BLaER1 treated with 17β-estradiol and CSF1 and Interleukin-3, amounts not matched to agents 10 nM and 100 nM (cell line): ENCODE measurements at regions not wholly inside any gene's neighbourhood (a gene's known extent, or its start where the extent isn't known, plus 50 kb on each side); places are given as distances from the start of the nearest gene placed in this dataset.

Experiments
- H3K27ac ChIP-seq, 11 experiments: shearing (Covaris generic); formaldehyde crosslinking; 2 replicates each; pipeline ENCODE4 v1.8.1; 2022
- H3K27me3 ChIP-seq, 11 experiments: shearing (Covaris generic); formaldehyde crosslinking; 2 replicates each; pipeline ENCODE4 v1.8.1; 2022
- H3K36me3 ChIP-seq, 11 experiments: shearing (Covaris generic); formaldehyde crosslinking; 2 replicates each; pipeline ENCODE4 v1.8.1; 2022
- H3K4me1 ChIP-seq, 10 experiments: shearing (Covaris generic); formaldehyde crosslinking; 2 replicates each; pipeline ENCODE4 v1.8.1; 2022
- H3K4me2 ChIP-seq, 11 experiments: shearing (Covaris generic); formaldehyde crosslinking; 2 replicates each; pipeline ENCODE4 v1.8.1; 2022
- H3K4me3 ChIP-seq, 10 experiments: shearing (Covaris generic); formaldehyde crosslinking; 2 replicates each; pipeline ENCODE4 v1.8.1; 2022
- H3K9ac ChIP-seq, 11 experiments: shearing (Covaris generic); formaldehyde crosslinking; 2 replicates each; pipeline ENCODE4 v1.8.1; 2022
- H3K9me3 ChIP-seq, 11 experiments: shearing (Covaris generic); formaldehyde crosslinking; replicated peaks in 1 of 11; 2 replicates each; pipeline ENCODE4 v1.8.1; 2022
- H4K20me1 ChIP-seq, 11 experiments: shearing (Covaris generic); formaldehyde crosslinking; 2 replicates each; pipeline ENCODE4 v1.8.1; 2022
- Cebpa-rat ChIP-seq, 11 experiments: shearing (Covaris generic); IDR thresholded peaks; 2 replicates each; pipeline ENCODE4 v1.8.1; 2022

DNA sequence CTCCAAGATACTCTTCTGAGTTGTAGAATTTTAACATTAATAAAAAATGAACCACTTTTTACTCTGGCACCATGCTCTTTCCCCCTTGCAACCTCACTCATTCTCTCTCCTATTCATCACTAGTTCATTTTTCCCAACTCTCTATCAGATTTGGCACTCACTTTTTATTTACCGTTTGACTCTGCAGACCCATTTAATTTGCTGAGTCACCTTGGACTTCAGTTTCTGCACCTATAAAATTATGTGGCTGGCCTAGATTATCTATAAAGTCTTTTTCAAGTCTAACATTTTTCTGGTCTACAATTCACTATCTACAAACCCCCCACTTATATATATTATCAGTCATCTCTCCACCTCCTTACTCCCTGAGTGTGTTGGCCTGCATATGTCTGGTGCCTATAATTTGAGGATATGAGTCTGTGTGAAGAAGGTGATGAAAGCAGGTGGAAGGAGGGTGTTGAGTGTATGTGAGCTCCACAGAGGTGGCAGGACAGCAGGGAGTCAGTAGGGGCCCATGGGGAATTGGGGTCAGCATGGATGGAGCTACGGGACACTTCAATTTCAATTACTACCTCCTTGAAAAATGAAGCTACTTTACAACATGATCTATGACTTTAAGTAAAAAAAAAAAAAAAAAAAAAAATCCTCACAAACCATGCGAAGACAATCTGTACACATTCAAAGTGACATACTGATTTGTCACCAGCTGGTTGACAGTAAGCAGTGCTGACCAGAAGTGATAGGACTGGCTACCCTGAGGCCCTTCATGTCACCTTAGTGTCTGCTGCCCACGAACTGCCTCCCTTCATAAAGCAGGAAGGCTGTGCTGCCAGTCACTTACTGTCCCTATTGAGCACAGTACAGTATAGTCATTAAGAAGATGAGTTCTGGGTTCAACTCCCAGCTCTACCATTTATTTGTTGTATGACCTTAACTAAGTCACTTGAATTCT, 334.2 kb upstream of the IL12A start:
- no peak overlapping the region for H3K9ac ChIP-seq
- no peak overlapping the region for H3K27ac ChIP-seq
- H3K27me3 ChIP-seq = no peaks in the 10 kb centered on the region
- no peaks in the 10 kb centered on the region for H3K36me3 ChIP-seq
- H3K4me2 ChIP-seq = no peak overlapping the region
- TF ChIP-seq Cebpa-rat (IDR thresholded peaks at IDR 0.05) = no peak
- no peak overlapping the region for H3K4me3 ChIP-seq
- no peaks in the 10 kb centered on the region for H3K4me1 ChIP-seq
- H4K20me1 ChIP-seq = no peaks in the 10 kb centered on the region
- H3K9me3 ChIP-seq = no peaks in the 10 kb centered on the region

DNA sequence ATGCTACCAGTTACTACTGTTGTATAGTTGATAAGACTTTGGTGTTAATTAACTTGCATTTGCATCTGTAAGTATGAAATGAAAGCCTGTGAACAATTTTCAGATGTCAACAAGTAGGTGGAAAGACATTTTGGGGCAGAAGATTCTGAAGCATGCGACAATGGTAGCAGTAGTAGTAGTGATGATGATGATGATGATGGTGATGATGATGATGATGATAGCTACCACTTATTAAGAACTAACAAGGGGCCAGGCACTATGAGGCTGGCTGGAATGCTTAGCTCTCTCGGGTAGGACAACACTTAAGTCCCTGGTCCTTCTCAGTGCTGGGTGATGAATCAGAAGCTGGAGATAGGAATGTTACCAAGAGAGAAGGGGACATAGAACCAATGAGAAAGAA, 333.4 kb upstream of the IL12A start:
- no peaks in the 10 kb centered on the region for H3K4me1 ChIP-seq
- H3K27me3 ChIP-seq = no peaks in the 10 kb centered on the region
- no peak overlapping the region for H3K4me3 ChIP-seq
- no peaks in the 10 kb centered on the region for H3K36me3 ChIP-seq
- H3K27ac ChIP-seq = no peak overlapping the region
- H3K9ac ChIP-seq = no peak overlapping the region
- TF ChIP-seq Cebpa-rat (IDR thresholded peaks at IDR 0.05) = no peak
- no peaks in the 10 kb centered on the region for H3K9me3 ChIP-seq
- no peaks in the 10 kb centered on the region for H4K20me1 ChIP-seq
- H3K4me2 ChIP-seq = no peak overlapping the region

DNA sequence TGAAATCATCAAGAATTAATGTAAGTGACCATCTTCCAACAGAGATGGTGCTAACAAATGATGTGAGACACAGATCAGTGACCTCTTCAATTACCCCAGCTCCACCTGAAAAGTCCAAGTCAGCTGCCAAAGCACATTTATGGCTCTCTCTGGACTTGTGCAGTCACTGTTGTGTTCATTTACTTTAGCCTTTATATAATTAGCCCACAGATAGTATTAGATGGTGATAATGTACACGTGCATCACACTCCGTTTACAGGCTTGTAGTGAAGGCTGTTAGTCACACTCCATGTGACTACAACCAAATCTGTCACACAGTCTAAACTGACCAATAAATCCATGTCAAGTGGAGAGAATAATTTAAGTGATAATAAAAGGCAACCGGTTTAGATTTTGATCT, 331.5 kb upstream of the IL12A start:
- H3K4me1 ChIP-seq = no peaks in the 10 kb centered on the region
- no peaks in the 10 kb centered on the region for H3K36me3 ChIP-seq

DNA sequence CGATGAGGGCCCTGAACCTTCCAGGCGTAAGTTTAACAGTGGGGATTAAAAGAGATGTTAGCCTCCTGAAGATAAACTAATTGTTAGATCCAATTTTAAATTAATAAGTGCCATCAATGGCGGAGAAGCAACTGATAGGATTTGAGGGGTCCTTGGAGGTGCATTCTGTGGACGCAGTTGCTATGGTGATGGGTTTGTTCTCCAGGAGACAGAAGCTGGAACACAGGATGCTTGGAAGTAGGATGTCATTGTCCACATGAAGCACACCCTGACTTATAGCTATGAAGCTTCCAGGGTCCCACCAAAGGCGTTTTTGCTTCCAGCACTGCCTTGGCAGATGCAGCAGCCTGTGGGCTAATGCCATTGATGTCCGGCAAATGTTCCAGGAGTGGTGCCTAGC, 331.0 kb upstream of the IL12A start:
- no peaks in the 10 kb centered on the region for H3K36me3 ChIP-seq
- TF ChIP-seq Cebpa-rat (IDR thresholded peaks at IDR 0.05) = no peak
- no peaks in the 10 kb centered on the region for H4K20me1 ChIP-seq
- H3K27ac ChIP-seq = no peak overlapping the region
- no peak overlapping the region for H3K4me2 ChIP-seq
- peaks cover 10 to 16% (median 12%) of the 10 kb centered on the region in 11 experiments for H3K9me3 ChIP-seq
- H3K27me3 ChIP-seq = no peaks in the 10 kb centered on the region
- H3K4me3 ChIP-seq = no peak overlapping the region
- no peaks in the 10 kb centered on the region for H3K4me1 ChIP-seq
- no peak overlapping the region for H3K9ac ChIP-seq

More for the DNA sequence above, 331.5 kb upstream of the IL12A start:
- Histone ChIP-seq H3K4me2 (no peak overlapping the region), H3K9me3 (peaks cover 6 to 12% (median 8%) of the 10 kb centered on the region in 11 experiments), H3K27me3 (no peaks in the 10 kb centered on the region), H3K9ac (no peak overlapping the region), H4K20me1 (no peaks in the 10 kb centered on the region), H3K27ac (no peak overlapping the region), H3K4me3 (no peak overlapping the region)
- TF ChIP-seq Cebpa-rat (IDR thresholded peaks at IDR 0.05) = no peak

DNA sequence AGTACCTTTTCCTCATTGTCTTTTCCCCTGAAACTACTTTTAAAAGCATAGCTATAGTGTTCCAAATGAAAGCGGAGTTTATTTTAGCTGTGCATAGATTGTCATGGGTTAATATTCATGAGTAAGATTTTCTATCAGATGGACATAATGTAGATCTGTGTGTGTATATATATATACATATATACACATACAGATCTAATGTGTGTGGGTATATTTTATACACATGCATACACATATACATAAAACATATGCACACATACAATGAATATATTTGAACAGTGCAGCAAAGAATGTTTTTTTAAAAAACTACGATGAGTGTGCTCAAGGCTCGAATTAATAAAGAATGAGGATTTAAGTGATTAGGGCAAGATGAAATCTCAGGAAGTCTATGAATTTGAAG, 328.3 kb upstream of the IL12A start:
- no peaks in the 10 kb centered on the region for H3K36me3 ChIP-seq
- H3K4me1 ChIP-seq = no peaks in the 10 kb centered on the region
- H4K20me1 ChIP-seq = no peaks in the 10 kb centered on the region
- H3K4me2 ChIP-seq = no peak overlapping the region
- no peaks in the 10 kb centered on the region for H3K27me3 ChIP-seq
- H3K9ac ChIP-seq = no peak overlapping the region
- no peak overlapping the region for H3K27ac ChIP-seq
- no peak for TF ChIP-seq Cebpa-rat (IDR thresholded peaks at IDR 0.05)
- H3K4me3 ChIP-seq = no peak overlapping the region
- peaks cover 10 to 23% (median 16%) of the 10 kb centered on the region in 11 experiments for H3K9me3 ChIP-seq

DNA sequence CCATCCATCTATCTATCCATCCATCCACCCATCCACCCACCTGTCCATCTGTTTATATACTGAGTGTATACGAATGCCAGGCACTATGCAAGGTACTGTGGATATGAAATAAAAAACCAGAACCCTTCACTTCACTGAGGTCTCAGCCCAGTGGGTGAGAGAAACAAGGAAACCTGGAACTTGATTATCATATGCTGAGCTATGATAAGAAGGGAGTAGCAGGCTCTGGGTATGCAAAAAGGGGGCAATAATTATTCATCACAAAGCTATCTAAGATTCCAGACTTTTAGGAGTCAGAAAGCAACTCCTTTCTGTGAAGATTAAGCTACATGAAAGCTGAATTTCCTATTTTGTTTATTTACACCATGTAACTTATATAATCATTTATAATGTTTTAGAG, 327.7 kb upstream of the IL12A start:
- no peaks in the 10 kb centered on the region for H3K36me3 ChIP-seq
- H3K4me2 ChIP-seq = no peak overlapping the region
- no peak for TF ChIP-seq Cebpa-rat (IDR thresholded peaks at IDR 0.05)
- no peak overlapping the region for H3K9ac ChIP-seq
- no peaks in the 10 kb centered on the region for H3K27me3 ChIP-seq
- no peaks in the 10 kb centered on the region for H4K20me1 ChIP-seq
- peaks cover 10 to 23% (median 16%) of the 10 kb centered on the region in 11 experiments for H3K9me3 ChIP-seq
- H3K4me3 ChIP-seq = no peak overlapping the region
- no peaks in the 10 kb centered on the region for H3K4me1 ChIP-seq
- H3K27ac ChIP-seq = no peak overlapping the region

DNA sequence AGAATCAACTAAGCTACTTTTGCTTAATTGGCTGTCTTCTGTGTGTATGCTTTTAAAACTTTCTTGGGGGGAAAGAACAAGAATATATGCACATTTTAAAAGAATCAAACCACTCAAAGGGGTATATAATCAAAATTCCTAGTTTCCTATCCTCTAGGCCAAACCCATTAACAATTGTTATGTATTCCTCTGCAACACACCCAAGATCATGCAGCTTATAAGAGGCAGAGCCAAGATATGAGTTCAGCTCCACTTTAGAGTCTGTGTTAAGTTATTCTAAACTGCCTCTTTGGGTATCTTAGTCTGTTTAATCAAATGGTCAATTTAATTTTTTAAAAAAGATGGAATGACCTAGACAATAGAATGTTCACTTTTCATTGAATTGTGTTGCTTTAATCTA, 326.1 kb upstream of the IL12A start:
- TF ChIP-seq Cebpa-rat (IDR thresholded peaks at IDR 0.05) = no peak
- no peaks in the 10 kb centered on the region for H3K36me3 ChIP-seq
- no peak overlapping the region for H3K4me2 ChIP-seq
- no peak overlapping the region for H3K9ac ChIP-seq
- no peaks in the 10 kb centered on the region for H4K20me1 ChIP-seq
- no peaks in the 10 kb centered on the region for H3K27me3 ChIP-seq
- H3K4me1 ChIP-seq = no peaks in the 10 kb centered on the region
- peaks cover 10 to 23% (median 16%) of the 10 kb centered on the region in 11 experiments for H3K9me3 ChIP-seq
- no peak overlapping the region for H3K27ac ChIP-seq
- no peak overlapping the region for H3K4me3 ChIP-seq

DNA sequence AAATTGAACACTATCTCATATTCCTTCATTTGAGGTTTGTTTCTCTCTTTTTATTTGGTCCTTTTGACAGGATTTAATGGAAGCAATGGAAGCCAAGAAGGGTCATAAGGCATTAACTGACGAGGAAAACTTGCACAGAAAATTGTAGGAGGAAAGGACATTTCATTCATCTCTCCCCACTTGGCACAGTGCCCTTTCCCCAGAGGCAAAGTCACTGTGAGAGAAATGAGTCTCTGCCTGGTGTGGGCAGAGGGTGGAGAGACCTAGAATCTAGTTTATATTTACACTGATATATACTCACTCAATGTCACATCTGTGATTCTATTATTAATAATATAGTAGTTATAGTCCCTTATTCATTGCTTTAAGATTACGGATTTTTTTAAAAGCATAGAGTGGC, 324.6 kb upstream of the IL12A start:
- H3K9ac ChIP-seq = no peak overlapping the region
- TF ChIP-seq Cebpa-rat (IDR thresholded peaks at IDR 0.05) = no peak
- peaks cover 10 to 23% (median 16%) of the 10 kb centered on the region in 11 experiments for H3K9me3 ChIP-seq
- H3K4me2 ChIP-seq = no peak overlapping the region
- H4K20me1 ChIP-seq = no peaks in the 10 kb centered on the region
- H3K36me3 ChIP-seq = no peaks in the 10 kb centered on the region
- H3K4me1 ChIP-seq = 0 out of 20 replicates have a peak, but pooled peaks cover 0 to under 1% (median 0%) of the 10 kb centered on the region in 10 experiments
- H3K4me3 ChIP-seq = no peak overlapping the region
- H3K27me3 ChIP-seq = no peaks in the 10 kb centered on the region
- H3K27ac ChIP-seq = no peak overlapping the region

DNA sequence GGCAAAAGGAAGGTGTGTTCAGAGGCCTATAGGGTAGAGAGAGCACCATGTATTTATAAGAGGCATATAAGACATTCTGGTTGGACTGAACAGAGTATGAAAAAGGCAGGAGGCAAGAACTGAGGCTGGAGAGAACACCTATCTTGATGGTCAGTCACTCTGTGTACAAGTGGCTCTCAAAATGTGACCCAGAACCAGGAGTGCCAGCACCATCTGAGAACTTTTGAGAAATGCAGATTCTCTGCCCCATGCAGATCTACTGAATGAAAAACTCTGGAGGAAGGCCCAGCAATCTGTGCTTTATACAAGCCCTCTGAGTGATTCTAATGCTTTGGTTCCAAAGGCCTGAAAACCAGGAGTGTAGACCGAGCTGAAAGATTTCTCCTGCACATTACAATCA, 324.0 kb upstream of the IL12A start:
- Histone ChIP-seq H4K20me1 (no peaks in the 10 kb centered on the region), H3K36me3 (no peaks in the 10 kb centered on the region), H3K4me1 (0 out of 20 replicates have a peak, but pooled peaks cover 0 to 4% (median 0%) of the 10 kb centered on the region in 10 experiments), H3K9ac (no peak overlapping the region), H3K9me3 (peaks cover 10 to 23% (median 16%) of the 10 kb centered on the region in 11 experiments), H3K27me3 (no peaks in the 10 kb centered on the region), H3K4me2 (no peak overlapping the region), H3K4me3 (no peak overlapping the region), H3K27ac (no peak overlapping the region)
- no peak for TF ChIP-seq Cebpa-rat (IDR thresholded peaks at IDR 0.05)

DNA sequence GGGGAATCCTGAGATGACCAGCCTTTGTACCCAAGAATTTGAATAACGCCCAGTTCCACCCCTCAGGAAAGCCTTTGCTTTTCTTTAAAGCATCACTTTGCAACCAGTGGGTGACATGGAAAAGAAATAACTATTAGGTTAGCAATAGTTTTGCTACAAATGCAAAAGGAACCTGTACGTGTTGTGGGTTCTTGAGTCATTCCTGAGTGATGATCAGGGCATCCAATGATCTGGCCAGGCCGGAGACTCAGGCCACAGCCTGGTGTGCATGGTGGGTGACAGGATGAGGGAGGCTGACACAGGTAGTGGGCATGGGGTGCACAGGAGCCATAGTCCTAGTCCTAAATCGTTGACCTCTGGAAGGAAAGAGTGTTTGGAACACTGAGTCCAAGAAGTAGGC, 321.4 kb upstream of the IL12A start:
- Histone ChIP-seq H3K4me3 (no peak overlapping the region), H3K27ac (no peak overlapping the region), H3K4me2 (no peak overlapping the region), H4K20me1 (no peaks in the 10 kb centered on the region), H3K36me3 (no peaks in the 10 kb centered on the region), H3K4me1 (0 out of 20 replicates have a peak, but pooled peaks cover 0 to 4% (median 0%) of the 10 kb centered on the region in 10 experiments), H3K9me3 (peaks cover 3 to 11% (median 8%) of the 10 kb centered on the region in 11 experiments), H3K27me3 (no peaks in the 10 kb centered on the region), H3K9ac (no peak overlapping the region)
- TF ChIP-seq Cebpa-rat (IDR thresholded peaks at IDR 0.05) = no peak
